Gastrocnemius medialis (tissue), 4 donors: ENCODE measurements at regions not wholly inside any gene's neighbourhood (a gene's known extent, or its start where the extent isn't known, plus 50 kb on each side); places are given as distances from the start of the nearest gene placed in this dataset.

Experiments used
- CTCF ChIP-seq, 5 experiments: fragments of 450-650 bp in 3 of 5; fragments of 200-600 bp in 2 of 5; sonication (generic) in 2 of 5; IDR thresholded peaks in 4 of 5; conservative IDR thresholded peaks in 1 of 5; 1 replicate in 4 of 5; 2 replicates in 1 of 5; pipeline ENCODE4 v1.5.1; 2016 to 2019; ENCODE audit warnings: antibody characterized with exemption in 5 of 5, mild to moderate bottlenecking in 3 of 5, moderate library complexity in 3 of 5
- POLR2A ChIP-seq, 2 donors: fragments of 450-650 bp; IDR thresholded peaks; one replicate each; pipeline ENCODE4 v1.6.1; 2017; ENCODE audit warnings: antibody characterized with exemption in 2 of 2, mild to moderate bottlenecking in 2 of 2, moderate library complexity in 2 of 2

- TF ChIP-seq CTCF (IDR thresholded peaks at IDR 0.05 in 4 of 5, conservative IDR thresholded peaks at IDR 0.05 in 1 of 5), result no peak
- TF ChIP-seq POLR2A (IDR thresholded peaks at IDR 0.05), result no peak
Measured at GRCh38 chr7:113408999-113409398, 290.6 kb upstream of the SMIM30 start.
